ENCODE measurements at regions not wholly inside any gene's neighbourhood (a gene's known extent, or its start where the extent isn't known, plus 50 kb on each side); places are given as distances from the start of the nearest gene placed in this dataset.

- in situ Hi-C loops (cut with MboI; ENCODE audit: low sequenced_read_pairs), result no loop called here
Measured at GRCh38 chr9:129278391-129279237, 100.6 kb upstream of the IER5L start.

GRCh38 chr9:129276486-129277230 lies 98.6 kb upstream of the IER5L start:
- in situ Hi-C loops (cut with MboI; ENCODE audit: low sequenced_read_pairs), result no loop called here

DNA sequence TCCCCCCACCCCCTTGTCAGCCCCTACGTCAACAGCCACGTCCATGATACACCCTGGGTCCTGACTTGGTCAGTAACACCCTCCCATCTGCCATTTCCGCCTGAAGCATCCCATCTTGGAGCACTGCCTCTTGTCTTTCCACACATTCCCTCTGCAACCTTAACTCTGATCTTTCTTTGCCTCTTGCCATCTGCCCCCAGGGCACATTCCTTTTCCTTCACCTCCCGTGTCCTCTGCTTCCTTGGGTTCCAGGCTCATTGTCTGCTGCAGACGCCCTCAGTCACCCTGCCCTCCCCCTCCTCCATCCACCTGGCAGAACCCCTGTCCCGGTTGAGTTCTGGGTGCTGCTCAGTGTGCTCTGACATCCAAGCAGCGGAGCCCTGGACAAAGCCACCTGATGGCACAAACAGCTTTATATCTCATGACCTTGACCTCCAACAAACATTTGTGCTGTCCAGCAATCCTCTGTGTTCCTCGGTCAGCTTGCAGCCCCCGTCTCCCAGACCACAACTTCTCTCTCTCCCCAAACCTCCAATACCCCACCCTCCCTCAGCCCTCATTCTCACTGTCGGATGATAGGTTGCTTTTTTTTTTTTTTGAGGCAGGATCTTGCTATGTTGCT lies 97.7 kb upstream of the IER5L start:
- in situ Hi-C loops (cut with MboI; ENCODE audit: low sequenced_read_pairs), result no loop called here

DNA sequence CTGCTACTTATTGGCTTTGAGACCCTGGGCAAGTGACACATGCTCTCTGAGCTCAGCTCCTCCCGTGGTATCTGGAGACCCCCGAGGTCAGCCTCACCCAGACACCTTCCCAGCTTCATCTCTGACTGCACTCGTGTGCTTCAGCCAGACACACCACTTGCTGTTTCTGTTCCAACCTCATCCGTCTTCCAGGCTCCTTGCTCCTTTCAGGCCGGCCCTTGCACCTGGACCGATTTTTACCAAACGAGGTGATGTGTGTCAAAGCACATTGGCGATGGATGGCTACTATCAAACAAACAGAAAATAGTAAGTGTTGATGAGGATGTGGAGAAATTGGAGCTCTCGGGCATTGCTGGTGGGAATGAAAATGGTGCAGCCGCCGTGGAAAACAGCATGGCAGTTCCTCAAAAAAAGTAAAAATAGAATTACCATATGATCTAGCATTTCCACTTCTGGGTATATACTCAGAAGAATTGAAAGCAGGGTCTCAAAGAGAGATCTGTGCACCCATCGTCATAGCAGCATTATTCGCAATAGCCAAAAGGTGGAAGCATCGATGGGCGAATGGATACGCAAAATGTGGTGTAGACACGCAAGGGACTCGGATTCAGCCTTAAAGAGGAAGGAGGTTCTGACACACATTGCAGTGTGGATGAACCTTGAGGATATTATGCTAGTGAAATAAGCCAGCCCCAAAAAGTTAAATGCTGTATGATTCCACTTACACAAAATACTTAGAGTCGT lies 96.1 kb upstream of the IER5L start:
- in situ Hi-C loops (cut with MboI; ENCODE audit: low sequenced_read_pairs), result no loop called here

GRCh38 chr9:129273136-129273895 lies 95.3 kb upstream of the IER5L start:
- in situ Hi-C loops (cut with MboI; ENCODE audit: low sequenced_read_pairs), result no loop called here

DNA sequence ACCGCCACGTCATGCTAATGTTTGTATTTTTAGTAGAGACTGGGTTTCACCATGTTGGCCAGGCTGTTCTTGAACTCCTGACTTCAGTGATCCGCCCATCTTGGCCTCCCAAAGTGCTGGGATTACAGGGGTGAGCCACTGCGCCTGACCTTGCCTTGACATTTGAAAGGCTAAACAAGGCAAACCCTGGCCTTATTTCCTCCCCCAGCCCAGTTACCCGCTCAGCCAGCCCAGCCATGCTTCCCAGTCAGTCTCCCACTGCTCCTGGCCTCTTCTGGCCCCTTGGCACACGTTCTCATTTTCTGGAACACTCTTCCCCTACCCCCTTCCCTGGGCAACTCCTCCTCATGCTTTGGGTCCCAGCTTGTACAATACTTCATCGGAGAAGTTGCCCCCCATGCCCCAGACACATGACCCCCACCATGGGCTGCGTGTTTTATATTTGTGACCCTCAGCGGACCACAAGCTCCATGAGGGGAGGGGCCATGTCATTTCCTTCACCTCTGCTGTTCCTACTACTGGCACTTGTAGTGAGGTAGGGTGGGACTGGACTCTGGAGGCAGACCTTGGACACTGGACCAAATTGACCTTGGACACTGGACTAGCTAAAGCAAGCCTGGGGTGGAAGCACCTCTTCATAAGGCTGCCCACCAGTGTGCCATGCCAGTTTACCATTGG lies 94.4 kb upstream of the IER5L start:
- in situ Hi-C loops (cut with MboI; ENCODE audit: low sequenced_read_pairs), result no loop called here

GRCh38 chr9:129270903-129271431 lies 92.9 kb upstream of the IER5L start:
- in situ Hi-C loops (cut with MboI; ENCODE audit: low sequenced_read_pairs), result no loop called here

- in situ Hi-C loops (cut with MboI; ENCODE audit: low sequenced_read_pairs), result no loop called here
Measured at GRCh38 chr9:129270205-129270604, 92.1 kb upstream of the IER5L start.

DNA sequence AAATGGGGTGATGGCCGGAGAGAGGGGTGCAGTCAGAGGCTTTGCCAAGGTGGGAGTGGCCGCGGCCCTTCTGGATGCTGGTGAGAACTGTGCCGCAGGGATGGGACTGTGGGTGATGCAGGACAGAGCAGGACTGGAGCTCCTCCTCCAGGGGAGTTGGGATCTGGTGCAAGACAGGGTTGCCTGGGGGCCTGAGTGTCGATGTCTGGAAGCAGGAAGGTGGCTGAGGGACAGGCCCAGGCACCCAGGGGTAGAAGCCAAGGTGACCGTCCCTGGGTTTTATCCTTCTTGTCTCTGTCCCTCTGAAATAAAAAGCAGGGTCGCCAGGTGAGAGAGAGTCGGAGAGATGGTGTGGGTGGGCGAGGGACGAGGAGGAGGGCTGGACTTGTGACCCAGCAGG lies 89.1 kb upstream of the IER5L start:
- in situ Hi-C loops (cut with MboI; ENCODE audit: low sequenced_read_pairs), result no loop called here

DNA sequence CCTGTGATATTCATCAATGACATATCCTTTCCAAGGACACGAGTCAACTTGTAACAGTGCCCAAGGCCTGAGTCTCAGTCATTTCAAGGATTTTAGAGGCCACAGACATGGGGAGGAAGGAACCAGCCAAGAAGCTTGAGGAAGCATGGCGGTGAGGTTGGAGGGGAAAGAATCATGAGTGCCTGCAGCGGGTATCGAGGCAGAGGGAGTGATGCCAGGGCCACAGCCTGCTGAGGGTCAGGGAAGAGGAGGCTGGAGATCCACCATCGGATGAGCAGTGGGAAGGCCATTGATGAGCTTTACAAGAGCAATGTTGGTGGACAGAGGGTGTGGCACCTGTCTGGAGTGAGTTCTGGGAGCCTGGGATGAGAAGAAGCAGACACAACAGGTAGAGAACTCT lies 88.5 kb upstream of the IER5L start:
- in situ Hi-C loops (cut with MboI; ENCODE audit: low sequenced_read_pairs), result no loop called here

DNA sequence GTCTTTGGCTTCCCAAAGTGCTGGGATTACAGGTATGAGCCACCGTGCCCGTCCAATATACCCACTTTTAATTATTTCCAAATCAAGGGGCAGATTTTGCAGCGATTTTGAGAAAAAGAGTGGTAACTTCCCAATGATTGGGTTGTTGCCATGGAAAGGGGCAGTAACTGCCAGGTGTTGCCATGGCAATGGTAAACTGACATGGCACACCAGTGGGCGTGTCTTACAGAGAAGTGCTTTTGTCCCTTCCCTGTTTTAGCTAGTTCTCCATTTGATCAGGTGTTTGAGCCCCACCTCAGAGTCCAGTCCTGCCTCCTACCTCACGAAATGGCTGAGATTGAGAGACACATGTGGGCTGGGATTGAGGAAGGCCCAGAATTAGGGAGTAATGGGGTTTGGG lies 86.3 kb upstream of the IER5L start:
- in situ Hi-C loops (cut with MboI; ENCODE audit: low sequenced_read_pairs), result no loop called here

DNA sequence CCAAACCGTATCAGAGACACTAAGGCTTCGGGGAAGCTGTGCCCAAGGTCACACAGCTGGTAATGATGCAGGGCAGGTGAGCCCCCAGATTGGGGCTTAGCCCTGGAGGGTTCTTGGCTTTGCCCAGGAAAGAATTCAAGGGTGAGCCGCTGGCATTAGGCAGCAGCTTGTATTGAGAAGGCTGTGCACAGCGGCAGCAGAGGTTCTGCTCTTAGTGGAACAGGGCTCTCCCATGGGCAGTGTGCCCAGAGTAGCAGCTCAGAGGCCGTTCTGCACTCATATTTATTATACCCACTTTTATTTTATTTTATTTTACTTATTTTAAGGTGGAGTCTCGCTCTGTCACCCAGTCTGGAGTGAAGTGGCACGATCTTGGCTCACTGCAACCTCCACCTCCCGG lies 85.8 kb upstream of the IER5L start:
- in situ Hi-C loops (cut with MboI; ENCODE audit: low sequenced_read_pairs), result no loop called here

GRCh38 chr9:129262261-129262660 lies 84.2 kb upstream of the IER5L start:
- in situ Hi-C loops (cut with MboI; ENCODE audit: low sequenced_read_pairs), result no loop called here

DNA sequence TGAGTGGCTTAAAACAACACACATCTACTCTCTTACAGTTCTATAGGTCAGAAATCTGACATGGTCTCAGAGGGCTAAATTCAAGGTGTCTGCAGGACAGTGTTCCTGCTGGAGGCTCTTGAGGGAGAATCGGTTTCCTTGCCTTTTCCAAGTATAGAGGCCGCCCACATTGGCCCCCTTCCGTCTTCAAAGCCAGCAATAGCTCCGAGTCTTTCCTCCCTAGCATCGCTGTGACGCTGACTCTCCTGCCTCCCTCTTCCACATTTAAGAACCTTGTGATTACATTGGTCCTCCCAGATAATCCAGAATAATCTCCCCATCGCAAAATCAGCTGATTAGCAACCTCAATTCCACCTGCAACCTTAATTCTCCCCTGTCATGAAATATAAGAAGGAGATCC lies 81.3 kb upstream of the IER5L start:
- in situ Hi-C loops (cut with MboI; ENCODE audit: low sequenced_read_pairs), result no loop called here

DNA sequence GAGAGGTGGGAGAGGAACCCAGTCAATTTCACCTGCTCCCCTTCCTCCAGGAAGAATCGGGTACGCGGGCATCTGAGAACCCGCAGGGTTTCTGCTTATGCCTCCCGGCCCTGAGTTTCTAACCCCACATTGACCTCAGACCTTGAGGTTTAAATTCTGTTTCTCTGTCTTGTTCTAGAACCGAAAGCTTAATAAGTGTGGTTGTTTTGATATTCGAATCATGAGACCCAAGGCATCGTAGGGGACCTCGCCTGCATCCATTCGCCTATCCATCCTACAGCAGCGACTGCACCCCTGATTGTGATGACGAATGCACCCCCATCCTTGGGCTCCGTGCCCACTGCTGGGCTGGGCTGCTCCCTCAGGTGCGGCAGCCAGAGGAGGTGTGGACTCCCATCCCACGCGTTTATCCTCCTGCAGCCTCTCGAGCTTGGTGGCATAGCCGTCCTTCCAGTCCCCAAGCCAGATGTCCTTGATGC lies 80.8 kb upstream of the IER5L start:
- in situ Hi-C loops (cut with MboI; ENCODE audit: low sequenced_read_pairs), result no loop called here

DNA sequence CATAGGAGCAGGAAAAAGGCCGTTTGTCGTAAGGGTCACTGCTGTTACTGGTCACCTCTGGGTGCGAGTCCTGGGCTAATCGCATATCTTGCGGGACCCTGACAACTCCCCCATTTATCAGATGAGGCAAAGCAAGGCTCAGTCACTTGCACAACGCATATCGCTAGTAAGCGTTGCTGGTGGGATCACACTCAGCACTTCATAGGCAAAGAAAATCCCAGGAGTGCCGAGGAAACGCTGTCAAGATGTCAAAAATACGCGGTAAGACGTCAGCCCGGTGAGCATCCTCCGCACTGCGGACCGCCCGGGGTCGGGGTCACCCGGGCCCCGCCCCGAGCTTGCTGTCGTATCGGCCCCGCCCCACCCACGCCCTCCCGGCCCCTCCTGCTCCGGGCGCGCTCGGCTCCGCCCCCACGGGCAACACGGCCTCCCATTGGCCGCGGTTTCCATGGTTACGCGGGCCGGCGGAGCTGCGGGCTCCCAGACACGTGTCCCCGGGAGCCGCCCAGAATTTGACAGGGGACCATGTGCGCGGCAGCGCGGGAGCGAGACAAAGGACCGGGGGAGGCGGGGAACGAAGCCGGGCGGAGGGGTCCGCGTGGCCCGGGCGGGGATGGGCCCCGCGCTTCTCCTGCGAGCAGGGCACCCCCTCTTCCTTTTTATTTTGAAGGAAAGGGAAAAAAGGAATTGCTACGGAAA lies 80.2 kb upstream of the IER5L start:
- in situ Hi-C loops (cut with MboI; ENCODE audit: low sequenced_read_pairs), result no loop called here

GRCh38 chr9:129256959-129257713 lies 79.1 kb upstream of the IER5L start:
- in situ Hi-C loops (cut with MboI; ENCODE audit: low sequenced_read_pairs), result no loop called here

Data from HL-60/S4 treated with retinoic acid at 250 ng/mL for 4 days and 3 days (cell line).